GM21367 (cell line): ENCODE measurements at regions not wholly inside any gene's neighbourhood (a gene's known extent, or its start where the extent isn't known, plus 50 kb on each side); places are given as distances from the start of the nearest gene placed in this dataset.

Experiments used
- ATAC-seq: cut with Tn5 transposase; IDR thresholded peaks from one replicate; pipeline ENCODE4 v1.9.1; 2021; ENCODE audit not compliant: unreplicated experiment

- ATAC-seq, result no peak
Observed at GRCh38 chr18:38948436-38948835, 1382.8 kb upstream of the CELF4 start.

- no peak for ATAC-seq
Observed at GRCh38 chr18:38944446-38945024, 1378.9 kb upstream of the CELF4 start.

DNA sequence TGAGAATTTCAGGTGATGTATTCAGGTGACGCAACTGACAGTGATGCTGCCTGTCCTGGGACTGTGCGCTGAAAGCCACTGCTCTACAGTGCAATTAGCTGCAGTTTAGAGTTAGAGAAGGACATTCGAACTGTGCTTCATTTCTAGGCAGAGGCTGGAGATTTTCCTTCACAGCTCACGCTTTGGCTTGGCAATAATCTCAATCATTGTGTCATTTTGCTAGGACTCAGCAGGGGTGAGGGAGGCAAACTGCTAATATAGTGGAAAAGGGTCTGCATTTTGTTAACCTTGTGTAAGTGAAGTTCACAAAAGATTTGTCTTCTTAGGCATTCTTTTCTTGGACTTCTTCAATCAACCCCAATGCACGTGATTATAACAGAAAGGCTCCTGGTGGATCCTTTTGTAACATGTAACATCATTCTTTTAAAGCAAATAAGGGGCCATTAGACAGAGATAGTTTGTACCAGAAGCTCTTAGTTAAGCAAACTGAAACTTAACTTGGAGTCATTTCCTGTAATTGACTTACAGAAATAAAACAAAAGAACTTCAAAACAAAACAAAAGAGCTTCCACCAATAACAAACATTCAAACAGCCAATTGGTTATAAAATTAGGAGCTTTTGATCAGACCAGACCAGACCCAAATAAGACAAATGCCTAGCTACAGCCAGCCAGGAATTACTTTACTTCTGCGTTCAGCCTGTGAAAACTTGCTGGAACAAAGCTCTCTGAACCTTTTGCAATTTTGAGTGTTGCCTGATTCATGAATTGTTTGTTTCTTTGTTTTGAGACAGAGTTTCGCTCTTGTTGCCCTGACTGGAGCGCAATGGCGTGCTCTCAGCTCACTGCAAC lies 1376.3 kb upstream of the CELF4 start:
- no peak for ATAC-seq

DNA sequence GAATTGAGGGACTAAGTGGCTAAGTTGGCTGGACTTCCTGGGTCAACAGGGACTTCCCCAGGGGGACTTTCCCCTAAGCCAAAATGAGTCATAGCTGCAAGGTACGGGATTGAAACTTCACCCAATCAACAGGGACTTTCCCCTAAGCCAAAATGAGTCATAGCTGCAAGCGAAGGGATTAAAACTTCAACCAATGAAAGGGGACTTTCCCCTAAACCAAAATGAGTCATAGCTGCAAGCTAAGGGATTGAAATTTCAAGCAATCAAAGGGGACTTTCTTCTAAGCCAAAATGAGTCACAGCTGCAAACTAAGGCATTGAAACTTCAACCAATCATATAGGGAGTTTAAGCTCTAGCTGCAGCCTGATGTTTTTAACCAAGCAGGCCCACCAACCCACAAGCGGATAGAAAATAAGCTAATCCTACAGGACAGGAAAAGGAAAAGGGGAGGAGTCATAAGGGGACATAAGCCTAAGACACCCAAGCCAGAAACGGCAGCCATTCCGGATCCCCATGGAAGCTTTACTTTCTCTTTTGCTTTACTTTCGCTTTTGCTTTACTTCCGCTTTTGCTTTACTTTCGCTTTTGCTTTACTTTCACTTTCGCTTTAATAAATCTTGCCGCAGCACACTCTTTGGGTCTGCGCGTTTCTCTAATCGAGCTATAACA lies 1375.4 kb upstream of the CELF4 start:
- ATAC-seq, result peak; percentile 81

DNA sequence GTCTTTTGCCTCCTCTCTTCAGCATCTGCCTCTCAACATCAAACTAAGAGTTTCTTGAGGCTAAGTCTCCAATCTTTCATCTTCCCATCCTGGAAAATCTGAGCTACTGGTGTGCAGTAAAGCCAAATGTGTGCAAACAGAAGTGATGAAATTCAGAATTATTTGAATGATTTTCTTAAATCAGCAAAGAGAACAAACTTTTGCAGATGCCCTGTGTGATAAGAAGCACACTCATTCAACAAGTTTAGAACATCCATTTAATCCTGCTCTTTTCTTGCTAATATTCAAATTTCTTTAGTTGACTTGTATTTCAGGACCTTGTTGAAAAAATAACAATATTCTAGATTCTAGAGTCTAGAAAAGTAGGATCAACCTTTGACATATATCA lies 1374.9 kb upstream of the CELF4 start:
- ATAC-seq, result peak; percentile 22

- ATAC-seq, result peak; percentile 57
Observed at GRCh38 chr18:38933910-38934510, 1368.4 kb upstream of the CELF4 start.

DNA sequence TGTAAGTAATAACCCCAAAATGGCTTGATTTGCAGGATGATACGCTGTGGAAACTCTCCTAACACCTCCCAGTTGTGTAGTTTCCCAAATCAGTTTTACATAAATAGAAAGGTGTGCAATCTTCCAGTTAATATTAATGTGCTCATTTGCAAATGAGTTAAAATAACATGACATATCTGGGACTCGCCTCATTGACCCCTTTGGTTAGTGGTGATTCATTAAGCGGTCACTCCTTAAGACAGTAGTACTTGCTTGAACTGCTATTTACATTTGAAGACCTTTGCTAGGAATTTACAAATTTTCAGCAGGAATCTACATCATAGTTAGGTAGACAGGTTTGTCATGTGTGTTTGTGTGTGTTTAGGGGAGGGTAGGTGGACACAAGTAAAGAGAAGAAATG lies 1367.7 kb upstream of the CELF4 start:
- ATAC-seq, result no peak

- ATAC-seq, result peak; percentile 56
Observed at GRCh38 chr18:38932752-38933151, 1367.2 kb upstream of the CELF4 start.

- no peak for ATAC-seq
Observed at GRCh38 chr18:38931754-38932050, 1366.1 kb upstream of the CELF4 start.

- no peak for ATAC-seq
Observed at GRCh38 chr18:38930881-38931753, 1365.5 kb upstream of the CELF4 start.

DNA sequence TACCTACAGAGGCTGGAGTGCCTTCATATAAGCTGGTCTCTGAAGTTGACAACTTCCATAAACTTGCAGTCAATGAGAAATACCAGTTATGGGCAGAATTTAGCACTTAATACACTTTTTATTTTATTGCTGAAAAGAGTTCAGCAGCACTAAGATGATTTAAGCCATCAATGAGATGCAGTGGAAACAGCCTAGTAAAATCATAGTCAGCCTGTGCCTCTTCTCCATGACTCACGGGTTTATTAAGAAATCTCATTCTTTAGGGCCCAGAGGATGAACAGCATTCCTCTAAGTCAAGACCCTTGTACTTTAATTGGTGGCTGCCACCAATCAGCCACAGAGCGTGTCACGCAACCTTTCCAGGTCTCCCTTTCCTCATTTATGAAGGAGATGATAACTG lies 1357.9 kb upstream of the CELF4 start:
- no peak for ATAC-seq

DNA sequence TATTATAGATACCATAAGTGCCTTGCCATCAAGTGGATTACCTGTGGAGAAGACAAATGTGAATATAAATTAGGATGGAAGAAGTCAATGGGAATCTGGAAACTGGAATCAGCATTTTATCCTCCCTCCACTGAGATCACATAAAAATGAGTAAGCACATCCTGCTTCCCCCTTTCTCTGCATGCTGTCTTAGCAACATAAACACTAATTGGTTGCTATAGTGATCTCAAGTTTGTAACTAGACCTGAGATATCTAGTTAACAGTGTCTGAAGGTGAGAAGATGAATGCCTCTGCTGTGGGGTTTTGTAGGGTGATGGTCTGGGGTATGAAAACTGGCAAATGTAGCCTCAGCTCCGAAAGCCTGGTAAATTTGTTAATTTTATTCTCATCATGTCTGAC lies 1357.5 kb upstream of the CELF4 start:
- ATAC-seq, result no peak

DNA sequence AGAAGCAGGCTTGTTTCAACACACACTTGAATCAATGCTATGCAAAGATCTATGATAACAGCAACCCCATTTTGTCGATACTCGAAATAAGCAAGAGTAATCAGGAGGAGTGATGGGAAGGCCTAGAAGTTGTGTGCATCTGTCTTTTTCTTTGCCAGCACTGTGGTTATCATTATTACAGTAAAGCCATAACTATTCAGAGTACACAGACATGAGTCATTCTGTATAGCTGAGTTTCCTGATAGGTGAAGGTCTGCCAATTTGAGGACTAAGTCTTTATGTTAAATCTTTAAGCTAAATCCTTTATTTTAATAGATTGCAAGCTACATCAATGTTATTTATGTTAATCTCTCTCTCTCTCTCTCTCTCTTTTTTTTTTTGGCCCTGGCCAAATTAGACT lies 1344.4 kb upstream of the CELF4 start:
- ATAC-seq, result no peak

DNA sequence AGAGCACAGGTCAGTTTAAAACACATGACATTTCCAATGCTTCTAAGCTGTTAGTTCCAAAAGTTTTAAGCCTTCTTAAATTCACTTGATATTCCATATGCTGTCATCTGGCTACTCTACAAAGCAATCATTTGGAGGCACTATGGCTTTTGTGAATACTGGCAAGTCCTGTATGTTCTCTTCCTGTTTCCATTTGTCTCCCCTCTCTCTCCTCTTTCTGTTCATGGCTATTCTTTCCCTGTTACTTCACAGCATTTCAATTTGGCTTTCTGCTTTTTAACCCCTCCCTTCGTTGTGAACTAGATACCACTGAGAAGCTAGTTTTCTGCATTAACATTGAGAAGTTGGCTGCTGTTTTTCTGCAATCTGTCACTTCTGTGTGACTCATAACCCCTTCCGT lies 1337.2 kb upstream of the CELF4 start:
- ATAC-seq, result no peak

DNA sequence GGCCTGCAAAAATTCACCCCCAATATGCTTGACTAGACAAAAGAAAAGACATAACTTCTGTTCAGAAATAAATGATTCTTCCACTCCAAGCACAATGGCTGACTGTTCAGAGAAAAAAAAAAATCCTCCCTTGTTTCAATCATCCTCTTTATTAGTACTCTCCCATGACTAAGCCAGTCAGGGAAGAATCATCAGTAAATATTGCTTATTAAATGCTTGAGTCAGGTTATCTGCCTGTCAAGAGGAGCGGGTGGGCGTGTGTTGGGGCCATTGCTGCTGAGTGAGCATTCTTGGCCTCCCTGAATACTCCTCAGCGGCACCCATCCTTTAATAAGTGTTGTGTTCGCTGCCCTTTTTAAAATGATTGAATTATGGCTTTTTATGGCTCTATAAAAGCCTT lies 1334.8 kb upstream of the CELF4 start:
- ATAC-seq, result no peak

GRCh38 chr18:38900031-38900430 lies 1334.4 kb upstream of the CELF4 start:
- no peak for ATAC-seq

GRCh38 chr18:38899252-38899651 lies 1333.7 kb upstream of the CELF4 start:
- ATAC-seq, result no peak

GRCh38 chr18:38898167-38898566 lies 1332.6 kb upstream of the CELF4 start:
- ATAC-seq, result no peak

DNA sequence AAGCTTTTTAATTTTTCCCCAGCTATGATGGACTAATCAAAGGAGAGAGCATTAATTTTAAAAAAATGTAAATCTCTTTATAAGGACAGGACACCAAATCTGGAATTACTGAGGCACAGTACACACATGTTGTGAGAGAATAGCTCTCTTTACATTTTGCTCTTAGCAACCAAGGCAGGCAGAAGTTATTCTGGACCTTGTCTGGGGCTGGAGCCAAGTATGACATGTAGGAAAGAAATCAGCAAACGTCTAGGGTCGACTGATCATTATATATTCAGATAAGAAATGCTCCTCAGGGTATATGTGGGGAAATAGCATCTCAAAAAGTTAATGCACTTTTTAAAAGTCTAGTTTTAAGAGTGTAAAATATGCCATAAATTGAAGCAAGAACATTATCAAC lies 1330.0 kb upstream of the CELF4 start:
- ATAC-seq, result no peak

DNA sequence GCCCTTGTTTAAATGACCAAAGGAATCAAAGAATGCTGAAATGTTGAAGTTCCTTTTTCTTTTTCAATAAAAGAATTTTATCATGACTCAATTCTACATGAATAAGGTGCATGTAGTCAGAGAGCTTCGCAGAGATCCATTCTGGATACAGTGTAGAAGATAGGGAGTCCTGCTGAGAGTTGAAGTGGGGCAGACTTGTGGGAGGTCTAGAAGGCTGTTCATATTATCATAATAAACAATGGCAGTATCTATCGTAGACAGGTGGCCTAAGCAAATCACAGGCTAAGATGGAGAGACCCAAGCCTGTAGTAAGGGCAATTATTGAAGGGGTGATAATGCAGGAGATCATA lies 1322.0 kb upstream of the CELF4 start:
- ATAC-seq, result no peak
